SK-N-MC (cell line): ENCODE measurements at regions not wholly inside any gene's neighbourhood (a gene's known extent, or its start where the extent isn't known, plus 50 kb on each side); places are given as distances from the start of the nearest gene placed in this dataset.

Source experiments
- EZH2 ChIP-seq: fragments of 200-600 bp; sonication (generic); IDR thresholded peaks from one replicate; pipeline ENCODE4 v1.6.1; 2017; ENCODE audit warnings: antibody characterized with exemption
- POLR2AphosphoS5 ChIP-seq: IDR thresholded peaks from 2 replicates; pipeline ENCODE4 v1.6.1; 2012; ENCODE audit warnings: mild to moderate bottlenecking, low read depth, low read length, borderline replicate concordance

DNA sequence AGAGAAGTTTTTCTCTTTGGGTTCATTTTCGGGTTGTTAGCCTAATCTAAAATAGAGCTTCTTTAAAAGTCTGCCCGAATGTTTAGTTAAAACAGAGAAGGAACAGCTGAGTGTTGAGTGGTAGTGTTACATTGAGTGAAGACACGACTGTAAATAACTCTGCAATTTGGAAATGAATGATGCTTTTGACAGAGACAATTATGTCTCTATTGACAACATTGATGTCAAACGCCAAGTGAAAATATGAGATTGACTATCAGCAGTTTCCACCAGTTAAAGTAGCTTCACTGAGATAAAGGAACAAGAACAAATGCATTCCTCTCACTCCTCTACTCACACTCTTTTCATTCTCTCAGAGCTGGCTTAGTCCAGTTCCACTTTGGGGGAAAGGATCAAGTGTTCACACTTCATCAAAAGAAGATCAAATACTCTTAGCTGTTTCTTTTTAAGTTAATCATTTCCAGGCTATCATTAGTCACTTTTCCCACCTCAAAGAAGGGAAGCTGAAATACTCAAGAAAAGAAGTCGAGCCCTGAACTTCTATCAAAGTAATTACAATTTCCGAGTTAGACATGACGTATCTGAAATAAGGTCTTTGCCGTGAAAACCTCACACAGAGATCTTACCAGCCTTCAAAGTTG lies 399.1 kb upstream of the DPH6 start:
- TF ChIP-seq EZH2 (no peak), POLR2AphosphoS5 (no peak)
